DMS114 treated with DMSO at 0.1 percent for 48 hours (cell line): ENCODE measurements at regions not wholly inside any gene's neighbourhood (a gene's known extent, or its start where the extent isn't known, plus 50 kb on each side); places are given as distances from the start of the nearest gene placed in this dataset.
"Not testable (repeated sequence)": the region's sequence is repeated elsewhere in the genome, so short reads cannot be mapped to it uniquely, and the experiment has no call there.

Experiments used
- DNase-seq: peaks from one replicate; lab custom pipeline; 2025; ENCODE audit not compliant: unreplicated experiment; lab: John Stamatoyannopoulos, UW

DNA sequence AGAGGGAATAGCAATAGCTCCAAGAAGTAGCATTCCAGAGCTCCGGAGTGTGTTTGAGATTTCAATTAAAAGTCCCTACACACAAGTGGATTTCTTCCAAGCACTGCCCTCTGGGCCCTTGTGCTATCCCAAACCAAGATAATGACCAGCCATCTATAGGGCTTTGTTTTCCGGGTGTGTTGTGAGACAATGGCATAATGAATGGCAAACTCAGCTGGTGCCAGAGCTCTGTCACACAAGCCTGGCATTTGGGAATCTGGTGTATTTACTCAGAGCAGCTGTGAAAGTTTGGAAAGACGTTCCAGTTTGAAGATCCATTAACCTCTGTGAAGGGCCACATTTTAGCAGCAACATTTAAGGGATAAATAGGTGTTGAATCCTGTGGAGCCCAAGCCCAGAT is 61.2 kb upstream of the TMTC2 start:
- DNase-seq: no peak

DNA sequence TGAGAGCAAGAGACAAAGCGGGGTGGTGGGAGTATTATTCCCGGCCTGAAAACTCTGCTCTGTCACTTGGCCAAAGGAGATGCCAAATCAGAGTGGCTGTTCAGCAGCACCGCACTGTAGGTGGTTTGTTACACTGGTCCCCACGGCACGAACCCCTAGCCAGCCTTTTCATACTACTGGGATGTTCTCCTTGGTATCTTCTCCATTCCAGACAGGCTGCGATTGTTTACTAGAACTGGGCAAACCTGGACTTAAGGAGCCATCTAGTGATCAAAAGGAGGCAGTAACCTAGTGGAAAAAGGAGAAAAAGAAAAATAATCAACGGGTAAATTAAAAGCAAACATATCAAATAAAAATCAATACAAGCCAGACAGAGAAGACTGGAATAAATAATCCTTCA is 58.9 kb upstream of the TMTC2 start:
- DNase-seq: peak; percentile 47

DNA sequence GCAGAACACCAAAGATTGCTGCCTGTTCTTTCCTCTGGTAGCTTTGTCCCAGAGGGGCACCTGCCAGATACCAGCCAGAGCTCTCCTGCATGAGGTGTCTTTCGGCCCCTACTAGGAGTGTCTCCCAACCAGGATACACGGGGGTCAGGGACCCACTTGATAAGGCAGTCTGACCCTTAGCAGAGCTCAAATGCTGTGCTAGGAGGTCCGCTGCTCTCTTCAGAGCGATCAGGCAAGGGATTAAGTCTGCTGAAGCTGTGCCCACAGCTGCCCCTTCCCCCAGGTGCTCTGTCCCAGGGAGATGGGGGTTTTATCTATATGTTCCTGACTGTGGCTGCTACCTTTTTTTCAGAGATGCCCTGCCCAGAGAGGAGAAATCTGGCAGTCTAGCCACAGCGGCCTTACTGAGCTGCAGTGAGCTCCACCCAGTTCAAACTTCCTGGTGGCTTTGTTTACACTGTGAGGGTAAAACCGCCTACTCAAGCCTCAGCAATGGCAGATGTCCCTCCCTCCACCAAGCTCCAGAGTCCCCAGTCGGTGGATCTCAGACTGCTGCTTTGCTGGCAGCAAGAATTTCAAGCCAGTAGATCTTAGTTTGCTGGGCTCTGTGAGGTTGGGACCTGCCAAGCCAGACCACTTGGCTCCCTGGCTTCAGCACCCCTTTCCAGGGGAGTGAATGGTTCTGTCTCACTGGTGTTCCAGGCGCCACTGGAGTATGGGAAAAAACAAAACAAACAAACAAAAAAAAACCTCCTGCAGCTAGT is 52.0 kb upstream of the TMTC2 start:
- not testable (repeated sequence) for DNase-seq

DNA sequence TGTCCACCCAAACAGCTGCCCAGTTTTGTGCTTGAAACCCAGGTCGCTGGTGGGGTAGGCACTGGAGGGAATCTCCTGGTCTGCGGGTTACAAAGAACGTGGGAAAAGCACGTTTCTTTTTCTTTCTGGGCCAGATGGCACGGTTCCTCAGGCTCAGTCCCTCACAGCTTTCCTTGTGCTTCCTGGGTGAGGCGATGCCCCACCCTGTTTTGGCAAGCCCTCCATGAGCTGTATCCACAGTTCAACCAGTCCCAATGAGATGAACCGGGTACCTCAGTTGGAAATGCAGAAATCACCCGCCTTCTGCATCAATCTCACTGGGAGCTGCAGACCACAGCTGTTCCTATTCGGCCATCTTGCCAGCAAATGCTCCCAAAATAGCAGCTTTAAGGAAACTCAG is 51.4 kb upstream of the TMTC2 start:
- no peak for DNase-seq
